Choroid plexus epithelial cell (primary cell): ENCODE measurements at regions not wholly inside any gene's neighbourhood (a gene's known extent, or its start where the extent isn't known, plus 50 kb on each side); places are given as distances from the start of the nearest gene placed in this dataset.
A peak's percentile ranks its signal among the peaks of the same experiment; 100 is the strongest.

Experiments used
- DNase-seq: peaks from one replicate; pipeline ENCODE4 v3.0.0-alpha.2; 2010; ENCODE audit warnings: low read depth
- H3K4me3 ChIP-seq: 2 replicates; pipeline ENCODE4 v1.5.1; 2011; ENCODE audit warnings: low read depth, mild to moderate bottlenecking, control low read depth, low read length, moderate library complexity
- CTCF ChIP-seq: conservative IDR thresholded peaks from 2 replicates; pipeline ENCODE4 v1.5.1; 2011; ENCODE audit warnings: low read depth, mild to moderate bottlenecking, control low read depth, inconsistent platforms, low read length, moderate library complexity

GRCh38 chr12:126651133-126651532 lies 1585.9 kb downstream of the AACS start:
- no peak overlapping the region for H3K4me3 ChIP-seq
- no peak for DNase-seq
- no peak for TF ChIP-seq CTCF

GRCh38 chr12:126663304-126664094 lies 1598.3 kb downstream of the AACS start:
- peak; percentile 10 for TF ChIP-seq CTCF
- peak; percentile 4 for DNase-seq
- H3K4me3 ChIP-seq, result no peak overlapping the region

- no peak overlapping the region for H3K4me3 ChIP-seq
- peak; percentile 21 for DNase-seq
- TF ChIP-seq CTCF, result no peak
Measured at GRCh38 chr12:126667339-126667738, 1599.6 kb upstream of the TMEM132C start.

- no peak overlapping the region for H3K4me3 ChIP-seq
- DNase-seq, result peak; percentile 46
- no peak for TF ChIP-seq CTCF
Measured at GRCh38 chr12:126668538-126668937, 1598.4 kb upstream of the TMEM132C start.

- TF ChIP-seq CTCF, result no peak
- peak; percentile 12 for DNase-seq
- H3K4me3 ChIP-seq, result no peak overlapping the region
Measured at GRCh38 chr12:126668961-126669360, 1598.0 kb upstream of the TMEM132C start.

- TF ChIP-seq CTCF, result no peak
- no peak overlapping the region for H3K4me3 ChIP-seq
- DNase-seq, result no peak
Measured at GRCh38 chr12:126676434-126676833, 1590.5 kb upstream of the TMEM132C start.

- no peak overlapping the region for H3K4me3 ChIP-seq
- no peak for DNase-seq
- TF ChIP-seq CTCF, result no peak
Measured at GRCh38 chr12:126681676-126682075, 1585.3 kb upstream of the TMEM132C start.
